Keratinocyte (primary cell): ENCODE measurements at regions not wholly inside any gene's neighbourhood (a gene's known extent, or its start where the extent isn't known, plus 50 kb on each side); places are given as distances from the start of the nearest gene placed in this dataset.

ENCODE experiments used
- CTCF ChIP-seq, 3 experiments: IDR thresholded peaks in 1 of 3; conservative IDR thresholded peaks in 1 of 3; optimal IDR thresholded peaks in 1 of 3; 2 replicates in 2 of 3; 3 replicates in 1 of 3; pipeline versions ENCODE3 to v1.5.1; 2011; ENCODE audit warnings: low read length in 3 of 3, mild to moderate bottlenecking in 3 of 3, moderate library complexity in 2 of 3, control low read depth in 1 of 3, inconsistent platforms in 1 of 3; ENCODE audit not compliant: insufficient read depth in 2 of 3; ENCODE audit errors: extremely low read depth in 1 of 3
- EZH2 ChIP-seq: IDR thresholded peaks from one replicate; pipeline ENCODE4 v1.6.1; 2012; ENCODE audit warnings: inconsistent platforms, mild to moderate bottlenecking, low read length, moderate library complexity

- TF ChIP-seq CTCF (optimal IDR thresholded peaks at IDR 0.05 in 1 of 3, IDR thresholded peaks at IDR 0.05 in 1 of 3, conservative IDR thresholded peaks at IDR 0.05 in 1 of 3; ENCODE audit: extremely low read depth in 1 of 3, insufficient read depth in 2 of 3, low read length in 3 of 3), result no peak
- no peak for TF ChIP-seq EZH2
Measured at GRCh38 chr4:87908336-87908735, 67.2 kb upstream of the SPP1 start.
